ENCODE measurements at regions not wholly inside any gene's neighbourhood (a gene's known extent, or its start where the extent isn't known, plus 50 kb on each side); places are given as distances from the start of the nearest gene placed in this dataset.

DNA sequence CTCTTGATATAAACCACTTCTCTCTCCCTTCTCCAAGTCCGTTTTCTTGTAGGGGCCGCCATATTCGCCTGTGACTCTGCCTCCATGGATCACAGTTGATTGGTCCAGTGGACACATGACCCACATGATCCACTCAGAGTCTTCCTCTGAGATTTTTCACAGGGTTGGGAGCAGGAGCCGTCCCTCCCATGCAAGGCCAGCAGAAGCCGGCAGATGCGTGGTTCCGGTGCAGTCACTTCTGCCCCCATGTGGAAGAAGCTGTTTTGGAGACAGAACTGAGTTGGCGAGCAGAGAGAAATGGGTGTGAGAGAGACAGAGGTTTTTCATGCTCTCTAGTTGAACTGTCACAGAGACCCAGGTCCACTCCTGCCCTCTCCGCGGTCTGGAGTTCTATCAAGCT is 83.3 kb downstream of the C16orf95 start:
- no peaks in the 10 kb centered on the region for H3K4me1 ChIP-seq (ENCODE audit: insufficient read depth, low read length)
- no peaks in the 10 kb centered on the region for H3K27me3 ChIP-seq (ENCODE audit: insufficient read depth, low read length, poor library complexity)
- no peak overlapping the region for H3K9ac ChIP-seq (ENCODE audit: low read depth, low read length)
- no peaks in the 10 kb centered on the region for H3K79me2 ChIP-seq (ENCODE audit: insufficient read depth, low read length)
- no peaks in the 10 kb centered on the region; the same call in 1 of the 2 replicates for H4K20me1 ChIP-seq (ENCODE audit: insufficient read depth, low read length)
- H3K27ac ChIP-seq (ENCODE audit: low read length) = no peak overlapping the region
- no peak overlapping the region for H3K4me2 ChIP-seq (ENCODE audit: insufficient read depth, low read length)
- H3K9me3 ChIP-seq (ENCODE audit: insufficient read depth, low read length, severe bottlenecking) = no peaks in the 10 kb centered on the region
- no peak overlapping the region for H3K4me3 ChIP-seq (ENCODE audit: low read depth in 1 of 2, low read length in 2 of 2)
- no peak for ATAC-seq (ENCODE audit: insufficient read depth, low read depth)
- H3K36me3 ChIP-seq (ENCODE audit: insufficient read depth, low read length) = no peaks in the 10 kb centered on the region
- H2AFZ ChIP-seq (ENCODE audit: low read depth, low read length) = no peak overlapping the region
- TF ChIP-seq EZH2 (IDR thresholded peaks at IDR 0.05; ENCODE audit: borderline replicate concordance, low read depth, low read length, severe bottlenecking) (no peak), CTCF (IDR thresholded peaks at IDR 0.05; ENCODE audit: borderline replicate concordance, extremely low read depth, low read length, poor library complexity, severe bottlenecking) (no peak)
- DNase-seq = no peak

DNA sequence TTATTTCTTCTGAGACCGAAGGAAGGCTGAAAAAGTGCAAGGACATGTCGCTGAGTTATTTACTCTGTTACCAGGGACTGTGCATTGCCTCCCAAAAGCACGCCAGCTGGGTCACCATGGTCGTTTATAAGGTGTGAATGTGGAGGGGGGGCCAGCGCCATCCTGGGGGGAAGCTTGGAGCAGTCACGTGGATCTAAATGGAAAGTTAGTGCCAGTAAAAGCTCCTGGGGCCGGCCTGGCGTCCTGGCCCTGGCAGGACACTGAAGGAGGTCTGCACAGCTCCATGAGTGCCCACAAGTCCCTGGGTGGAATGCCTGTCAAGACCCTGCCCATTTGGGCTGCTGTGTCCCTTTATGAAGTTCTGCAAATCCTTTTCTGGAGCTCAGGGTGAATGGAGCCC is 82.6 kb downstream of the C16orf95 start:
- Histone ChIP-seq H4K20me1 (ENCODE audit: insufficient read depth, low read length) (no peaks in the 10 kb centered on the region; the same call in 1 of the 2 replicates), H3K27ac (ENCODE audit: low read length) (no peak overlapping the region), H3K4me1 (ENCODE audit: insufficient read depth, low read length) (no peaks in the 10 kb centered on the region)

DNA sequence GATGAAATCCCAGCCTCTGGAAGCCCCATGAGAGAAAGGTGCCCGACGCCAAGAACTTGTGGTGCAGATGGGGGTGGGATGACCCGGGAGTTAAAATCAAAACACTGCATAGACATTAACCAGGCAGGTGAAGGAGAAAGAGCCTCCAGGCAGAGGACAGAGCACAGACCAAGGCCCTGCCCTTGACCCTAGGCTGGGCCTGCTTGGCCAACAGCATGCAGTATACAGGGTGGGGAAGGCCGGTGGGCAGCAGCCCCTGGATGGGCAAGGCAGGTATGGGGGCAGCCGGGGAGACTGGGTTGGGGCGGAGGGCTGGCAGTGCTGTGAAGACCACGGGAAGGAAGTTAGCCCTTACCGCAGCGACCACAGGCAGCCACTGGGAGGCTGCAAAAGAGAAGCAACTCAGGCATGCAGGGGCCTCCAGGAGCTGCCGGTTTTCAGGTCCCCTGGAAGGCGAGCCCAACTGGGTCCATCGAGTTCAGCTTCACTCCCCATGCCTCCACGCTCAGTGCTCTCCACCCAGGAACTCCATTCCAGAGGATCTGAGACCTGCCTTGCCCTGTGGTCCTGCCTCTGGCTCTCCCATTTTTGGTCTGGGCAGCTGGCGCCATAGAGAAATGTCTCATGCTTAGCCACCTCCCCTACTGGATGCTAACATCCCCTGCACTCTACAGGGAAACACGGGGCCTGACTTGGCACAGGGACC is 81.2 kb downstream of the C16orf95 start:
- Histone ChIP-seq H3K27me3 (ENCODE audit: insufficient read depth, low read length, poor library complexity) (peaks cover 4% of the 10 kb centered on the region), H4K20me1 (ENCODE audit: insufficient read depth, low read length) (no peaks in the 10 kb centered on the region; the same call in 1 of the 2 replicates), H3K79me2 (ENCODE audit: insufficient read depth, low read length) (no peaks in the 10 kb centered on the region), H3K36me3 (ENCODE audit: insufficient read depth, low read length) (no peaks in the 10 kb centered on the region), H3K9ac (ENCODE audit: low read depth, low read length) (no peak overlapping the region), H2AFZ (ENCODE audit: low read depth, low read length) (no peak overlapping the region), H3K4me1 (ENCODE audit: insufficient read depth, low read length) (no peaks in the 10 kb centered on the region), H3K27ac (ENCODE audit: low read length) (no peak overlapping the region), H3K4me3 (ENCODE audit: low read depth in 1 of 2, low read length in 2 of 2) (no peak overlapping the region), H3K4me2 (ENCODE audit: insufficient read depth, low read length) (no peak overlapping the region), H3K9me3 (ENCODE audit: insufficient read depth, low read length, severe bottlenecking) (no peaks in the 10 kb centered on the region)
- ATAC-seq (ENCODE audit: insufficient read depth, low read depth) = peak; percentile 57; the same call in 2 of the 3 replicates
- TF ChIP-seq CTCF (IDR thresholded peaks at IDR 0.05; ENCODE audit: borderline replicate concordance, extremely low read depth, low read length, poor library complexity, severe bottlenecking) (no peak), EZH2 (IDR thresholded peaks at IDR 0.05; ENCODE audit: borderline replicate concordance, low read depth, low read length, severe bottlenecking) (no peak)
- peak; percentile 13 for DNase-seq

More for the DNA sequence above, 82.6 kb downstream of the C16orf95 start:
- DNase-seq = no peak
- no peak for TF ChIP-seq EZH2 (IDR thresholded peaks at IDR 0.05; ENCODE audit: borderline replicate concordance, low read depth, low read length, severe bottlenecking)
- TF ChIP-seq CTCF (IDR thresholded peaks at IDR 0.05; ENCODE audit: borderline replicate concordance, extremely low read depth, low read length, poor library complexity, severe bottlenecking) = no peak
- ATAC-seq (ENCODE audit: insufficient read depth, low read depth) = no peak
- Histone ChIP-seq H3K9me3 (ENCODE audit: insufficient read depth, low read length, severe bottlenecking) (no peaks in the 10 kb centered on the region), H2AFZ (ENCODE audit: low read depth, low read length) (no peak overlapping the region), H3K79me2 (ENCODE audit: insufficient read depth, low read length) (no peaks in the 10 kb centered on the region), H3K9ac (ENCODE audit: low read depth, low read length) (no peak overlapping the region), H3K4me3 (ENCODE audit: low read depth in 1 of 2, low read length in 2 of 2) (no peak overlapping the region), H3K4me2 (ENCODE audit: insufficient read depth, low read length) (no peak overlapping the region), H3K27me3 (ENCODE audit: insufficient read depth, low read length, poor library complexity) (peaks cover 4% of the 10 kb centered on the region), H3K36me3 (ENCODE audit: insufficient read depth, low read length) (no peaks in the 10 kb centered on the region)
